IMR-90 (cell line): ENCODE measurements at regions not wholly inside any gene's neighbourhood (a gene's known extent, or its start where the extent isn't known, plus 50 kb on each side); places are given as distances from the start of the nearest gene placed in this dataset.

Experiments
- CEBPB ChIP-seq: IDR thresholded peaks from 2 replicates; pipeline ENCODE4 v1.6.1; 2012; ENCODE audit warnings: low read depth, low read length, improper control_type of control experiment
- CTCF ChIP-seq: conservative IDR thresholded peaks from 2 replicates; pipeline ENCODE4 v1.5.1; 2012; ENCODE audit warnings: mild to moderate bottlenecking, low read depth, low read length, improper control_type of control experiment
- POLR2A ChIP-seq: IDR thresholded peaks from 2 replicates; pipeline ENCODE4 v1.6.1; 2012; ENCODE audit warnings: mild to moderate bottlenecking, low read depth, low read length

- TF ChIP-seq POLR2A, result no peak
- no peak for TF ChIP-seq CTCF
- no peak for TF ChIP-seq CEBPB
Observed at GRCh38 chr18:46379323-46379950, 275.3 kb downstream of the HAUS1 start.
